ENCODE measurements at regions not wholly inside any gene's neighbourhood (a gene's known extent, or its start where the extent isn't known, plus 50 kb on each side); places are given as distances from the start of the nearest gene placed in this dataset.

DNA sequence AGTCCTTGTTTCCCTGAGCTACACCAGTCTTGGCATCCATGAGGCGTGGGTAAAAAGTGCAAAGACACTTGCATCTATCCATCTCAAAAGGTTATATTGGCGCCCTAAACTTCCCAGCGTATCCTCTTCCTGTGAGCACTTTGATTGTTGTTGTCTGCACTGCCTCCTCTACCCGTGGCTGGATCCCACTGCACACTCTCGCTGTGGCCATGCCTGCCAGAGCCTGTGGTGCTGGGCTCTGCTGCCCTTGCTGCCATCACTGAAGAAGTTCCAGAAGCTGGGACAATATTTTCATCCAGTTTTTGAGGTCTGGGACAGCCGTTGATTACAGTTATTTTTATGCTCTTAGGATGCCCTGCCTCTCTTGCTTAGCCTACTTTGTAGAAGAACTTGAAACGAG is 85.3 kb upstream of the PCGF5 start:
- in situ Hi-C loops (cut with HindIII; ENCODE audit: low sequenced_read_pairs): no loop called here
- TF ChIP-seq, protein P1, sequence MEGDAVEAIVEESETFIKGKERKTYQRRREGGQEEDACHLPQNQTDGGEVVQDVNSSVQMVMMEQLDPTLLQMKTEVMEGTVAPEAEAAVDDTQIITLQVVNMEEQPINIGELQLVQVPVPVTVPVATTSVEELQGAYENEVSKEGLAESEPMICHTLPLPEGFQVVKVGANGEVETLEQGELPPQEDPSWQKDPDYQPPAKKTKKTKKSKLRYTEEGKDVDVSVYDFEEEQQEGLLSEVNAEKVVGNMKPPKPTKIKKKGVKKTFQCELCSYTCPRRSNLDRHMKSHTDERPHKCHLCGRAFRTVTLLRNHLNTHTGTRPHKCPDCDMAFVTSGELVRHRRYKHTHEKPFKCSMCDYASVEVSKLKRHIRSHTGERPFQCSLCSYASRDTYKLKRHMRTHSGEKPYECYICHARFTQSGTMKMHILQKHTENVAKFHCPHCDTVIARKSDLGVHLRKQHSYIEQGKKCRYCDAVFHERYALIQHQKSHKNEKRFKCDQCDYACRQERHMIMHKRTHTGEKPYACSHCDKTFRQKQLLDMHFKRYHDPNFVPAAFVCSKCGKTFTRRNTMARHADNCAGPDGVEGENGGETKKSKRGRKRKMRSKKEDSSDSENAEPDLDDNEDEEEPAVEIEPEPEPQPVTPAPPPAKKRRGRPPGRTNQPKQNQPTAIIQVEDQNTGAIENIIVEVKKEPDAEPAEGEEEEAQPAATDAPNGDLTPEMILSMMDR (IDR thresholded peaks at IDR 0.05; ENCODE audit: low read depth, low read length, missing control alignments): no peak
- DNase-seq (ENCODE audit: low read depth): no peak
- H3K4me3 ChIP-seq (ENCODE audit: low read depth, low read length): no peak overlapping the region

DNA sequence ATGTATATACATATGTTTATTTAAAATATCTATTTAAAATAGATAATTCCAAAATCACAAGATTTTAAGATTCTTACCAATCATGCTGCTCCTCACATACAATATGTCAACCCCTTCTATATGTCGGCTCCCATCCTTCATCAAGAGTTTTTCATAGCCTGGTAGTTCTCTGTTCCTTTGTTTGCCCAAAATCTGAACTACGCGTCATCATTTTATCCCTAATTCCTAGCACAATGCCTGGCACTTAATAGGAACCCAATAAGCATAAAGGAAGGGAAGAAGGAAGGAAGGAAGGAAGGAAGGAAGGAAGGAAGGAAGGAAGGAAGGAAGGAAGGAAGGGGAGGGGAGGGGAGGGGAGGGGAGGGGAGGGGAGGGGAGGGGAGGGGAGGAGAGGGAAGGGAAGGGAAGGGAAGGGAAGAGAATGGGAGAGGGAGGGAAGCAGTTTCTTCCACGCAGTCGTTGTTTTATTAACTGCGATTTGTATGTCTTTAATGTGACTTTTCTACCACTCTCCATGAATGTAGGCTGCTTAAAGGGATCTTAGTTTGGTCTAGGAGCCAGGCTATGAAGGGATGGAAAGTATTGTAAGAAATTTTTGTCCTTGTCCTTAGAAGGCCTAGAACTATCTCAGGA is 83.3 kb upstream of the PCGF5 start:
- H3K4me3 ChIP-seq (ENCODE audit: low read depth, low read length): no peak overlapping the region
- TF ChIP-seq, protein P1 (IDR thresholded peaks at IDR 0.05; ENCODE audit: low read depth, low read length, missing control alignments): no peak
- in situ Hi-C loops (cut with HindIII; ENCODE audit: low sequenced_read_pairs): no loop called here
- DNase-seq (ENCODE audit: low read depth): no peak

DNA sequence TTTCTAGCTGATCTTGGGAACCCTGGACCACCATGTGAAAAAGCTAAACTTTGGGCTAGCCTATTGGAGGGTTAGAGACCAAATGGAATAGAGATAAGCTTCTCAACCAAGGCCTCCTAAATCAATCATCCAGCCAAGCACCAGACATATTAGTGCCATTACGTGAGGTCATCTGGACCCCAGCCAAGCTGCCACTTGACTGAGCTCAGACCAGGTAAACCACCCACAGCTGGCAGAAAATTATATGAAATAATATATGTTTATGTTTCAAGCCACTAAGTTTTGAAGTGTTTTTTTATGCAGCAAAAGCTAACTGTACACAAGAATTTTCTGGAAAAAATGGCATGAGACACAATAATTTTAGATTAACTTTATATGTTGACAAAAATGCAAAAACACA is 82.6 kb upstream of the PCGF5 start:
- no peak for DNase-seq (ENCODE audit: low read depth)
- H3K4me3 ChIP-seq (ENCODE audit: low read depth, low read length): no peak overlapping the region
- in situ Hi-C loops (cut with HindIII; ENCODE audit: low sequenced_read_pairs): no loop called here
- TF ChIP-seq, protein P1 (IDR thresholded peaks at IDR 0.05; ENCODE audit: low read depth, low read length, missing control alignments): no peak

DNA sequence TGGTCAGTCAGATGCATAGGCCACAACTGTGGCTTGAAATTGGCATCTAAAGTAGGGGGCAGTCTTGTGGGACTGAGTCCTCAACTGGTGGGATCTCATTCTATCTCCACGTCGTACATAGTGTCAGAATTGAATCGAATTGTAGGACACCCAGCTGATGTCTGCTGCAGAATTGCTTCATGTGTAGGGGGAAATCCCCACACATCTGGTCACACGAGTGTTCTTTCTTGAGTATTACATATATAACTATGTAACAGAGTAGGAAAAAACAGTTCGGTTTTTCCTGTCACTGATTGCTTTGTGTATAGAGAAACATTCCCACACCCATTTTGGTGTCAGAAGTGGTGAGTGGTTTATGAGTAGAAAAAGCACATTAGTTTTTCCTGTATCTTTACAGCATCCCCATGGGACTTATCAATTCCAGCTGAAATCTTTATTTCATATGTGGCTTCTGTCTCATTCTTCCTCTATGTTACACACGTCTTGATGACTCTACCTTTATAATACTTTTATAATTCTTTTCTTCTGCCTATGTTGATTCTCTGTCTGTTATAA is 79.4 kb upstream of the PCGF5 start:
- in situ Hi-C loops (cut with HindIII; ENCODE audit: low sequenced_read_pairs): no loop called here
- TF ChIP-seq, protein P1 (IDR thresholded peaks at IDR 0.05; ENCODE audit: low read depth, low read length, missing control alignments): no peak
- DNase-seq (ENCODE audit: low read depth): no peak
- H3K4me3 ChIP-seq (ENCODE audit: low read depth, low read length): no peak overlapping the region

DNA sequence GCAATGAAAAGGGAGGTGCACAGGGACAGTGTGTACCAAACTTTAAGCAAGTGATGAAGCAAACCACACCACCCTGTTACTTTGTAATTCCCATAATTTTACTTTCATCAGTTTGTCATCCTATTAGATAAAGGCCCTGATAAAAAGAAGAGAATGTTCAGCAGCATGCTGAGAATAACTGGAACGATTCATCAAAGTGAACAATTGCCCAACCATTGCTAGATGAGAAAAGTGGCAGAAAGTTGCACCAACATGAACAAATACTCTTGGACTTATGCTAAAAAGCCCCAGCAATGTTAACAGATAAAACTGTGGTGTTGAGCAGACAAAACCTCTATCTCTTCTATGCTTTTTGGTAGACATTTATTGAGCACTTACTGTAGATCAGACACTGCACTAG is 75.5 kb upstream of the PCGF5 start:
- TF ChIP-seq, protein P1 (IDR thresholded peaks at IDR 0.05; ENCODE audit: low read depth, low read length, missing control alignments): no peak

DNA sequence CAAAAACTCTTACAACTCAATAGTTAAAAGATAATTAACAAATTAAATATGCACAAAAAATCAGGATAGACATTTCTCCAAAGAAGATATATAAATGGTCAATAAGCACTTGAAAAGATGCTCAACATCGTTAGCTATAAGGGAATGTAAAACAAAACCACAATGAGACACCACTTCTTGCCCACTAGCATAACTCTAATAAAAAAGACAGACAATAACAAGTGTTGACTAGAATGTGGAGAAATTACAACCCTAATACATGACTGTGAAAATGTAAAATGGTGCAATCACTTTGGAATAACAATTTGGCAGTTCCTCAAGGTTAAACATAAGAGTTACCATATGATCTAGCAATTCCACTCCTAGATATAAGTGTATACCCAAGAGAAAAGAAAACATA is 74.3 kb upstream of the PCGF5 start:
- in situ Hi-C loops (cut with HindIII; ENCODE audit: low sequenced_read_pairs): no loop called here
- TF ChIP-seq, protein P1 (IDR thresholded peaks at IDR 0.05; ENCODE audit: low read depth, low read length, missing control alignments): no peak
- H3K4me3 ChIP-seq (ENCODE audit: low read depth, low read length): no peak overlapping the region
- no peak for DNase-seq (ENCODE audit: low read depth)

More for the DNA sequence above, 75.5 kb upstream of the PCGF5 start:
- in situ Hi-C loops (cut with HindIII; ENCODE audit: low sequenced_read_pairs): no loop called here
- no peak overlapping the region for H3K4me3 ChIP-seq (ENCODE audit: low read depth, low read length)
- no peak for DNase-seq (ENCODE audit: low read depth)

Measured in astrocyte of the cerebellum (primary cell).